HL-60 (cell line): ENCODE measurements at regions not wholly inside any gene's neighbourhood (a gene's known extent, or its start where the extent isn't known, plus 50 kb on each side); places are given as distances from the start of the nearest gene placed in this dataset.

Experiments used
- DNase-seq, 2 experiments: peaks; one replicate each; pipeline ENCODE4 v3.0.0-alpha.2; 2010 to 2020; ENCODE audit warnings: low read depth in 1 of 2, low spot score in 1 of 2
- H3K27ac ChIP-seq: fragments of 250-450 bp; sonication (Bioruptor Pico); replicated peaks from 2 replicates; pipeline ENCODE4 v1.5.1; 2020; ENCODE audit warnings: mild to moderate bottlenecking, moderate library complexity
- H3K27me3 ChIP-seq: fragments of 250-450 bp; sonication (Bioruptor Pico); 2 replicates; pipeline ENCODE4 v1.5.1; 2021; ENCODE audit warnings: mild to moderate bottlenecking, moderate library complexity; ENCODE audit not compliant: insufficient read depth, poor library complexity, severe bottlenecking
- H3K4me3 ChIP-seq: replicated peaks from 2 replicates; pipeline ENCODE4 v1.5.1; 2011; ENCODE audit warnings: mild to moderate bottlenecking, control low read depth, low read length; ENCODE audit not compliant: insufficient read depth
- CTCF ChIP-seq: IDR thresholded peaks from one replicate; pipeline ENCODE4 v1.5.1; 2011; ENCODE audit warnings: low read length, control low read depth, inconsistent platforms; ENCODE audit not compliant: insufficient read depth
- GABPA ChIP-seq: IDR thresholded peaks from 2 replicates; pipeline ENCODE4 v1.6.1; 2012; ENCODE audit warnings: low read depth
- POLR2AphosphoS5 ChIP-seq: IDR thresholded peaks from 2 replicates; pipeline ENCODE4 v1.6.1; 2012; ENCODE audit warnings: low read depth
- REST ChIP-seq: IDR thresholded peaks from 2 replicates; pipeline ENCODE4 v1.6.1; 2012; ENCODE audit warnings: low read depth; ENCODE audit not compliant: insufficient replicate concordance
- SPI1 ChIP-seq: IDR thresholded peaks from 2 replicates; pipeline ENCODE4 v1.6.1; 2012; ENCODE audit warnings: low read depth, mild to moderate bottlenecking, borderline replicate concordance

GRCh38 chr12:30126944-30127343 lies 343.2 kb upstream of the TMTC1 start:
- DNase-seq, result no peak
- no peak overlapping the region for H3K27ac ChIP-seq
- H3K27me3 ChIP-seq, result no peaks in the 10 kb centered on the region
- no peak overlapping the region for H3K4me3 ChIP-seq
- TF ChIP-seq GABPA (no peak), SPI1 (no peak), POLR2AphosphoS5 (no peak), CTCF (no peak), REST (no peak)

- no peak overlapping the region for H3K4me3 ChIP-seq
- no peak overlapping the region for H3K27ac ChIP-seq
- DNase-seq, result no peak
- no peaks in the 10 kb centered on the region for H3K27me3 ChIP-seq
- TF ChIP-seq POLR2AphosphoS5 (no peak), REST (no peak)
These were observed 336.8 kb upstream of the TMTC1 start for GRCh38 chr12:30120522-30120921.

- no peak overlapping the region for H3K4me3 ChIP-seq
- TF ChIP-seq REST, result no peak
- no peak for TF ChIP-seq SPI1
- TF ChIP-seq CTCF, result no peak
- no peak for TF ChIP-seq POLR2AphosphoS5
- TF ChIP-seq GABPA, result no peak
- H3K27ac ChIP-seq, result no peak overlapping the region
- H3K27me3 ChIP-seq, result no peaks in the 10 kb centered on the region
- DNase-seq, result no peak
These were observed 333.7 kb upstream of the TMTC1 start for GRCh38 chr12:30117483-30117882.

GRCh38 chr12:30111719-30112118 lies 328.0 kb upstream of the TMTC1 start:
- H3K27ac ChIP-seq, result no peak overlapping the region
- TF ChIP-seq CTCF, result no peak
- no peak for TF ChIP-seq REST
- TF ChIP-seq POLR2AphosphoS5, result no peak
- no peak for TF ChIP-seq GABPA
- no peak for TF ChIP-seq SPI1
- no peak overlapping the region for H3K4me3 ChIP-seq
- no peaks in the 10 kb centered on the region for H3K27me3 ChIP-seq
- DNase-seq, result no peak
